PC-3 (cell line): ENCODE measurements at regions not wholly inside any gene's neighbourhood (a gene's known extent, or its start where the extent isn't known, plus 50 kb on each side); places are given as distances from the start of the nearest gene placed in this dataset.

Source experiments
- ATAC-seq: fragments of 200-7000 bp; cut with Tn5 transposase; 2 replicates; pipeline ENCODE4 v1.9.1; 2020; ENCODE audit warnings: mild to moderate bottlenecking, moderate library complexity
- BruUV-seq: library from RNA; stranded (reverse); fragments of 400-500 nt; replicated peaks from 2 replicates; lab custom pipeline; 2021; lab: Mats Ljungman, UMichigan
- CTCF ChIA-PET: fragments of 300-600 bp; sonication (Branson Sonifier 250); formaldehyde crosslinking; loops from one replicate; lab custom pipeline; 2022; ENCODE audit warnings: antibody characterized with exemption; lab: Charles Lee
- POLR2A ChIA-PET: fragments of 300-600 bp; sonication (Branson Sonifier 250); formaldehyde crosslinking; loops from one replicate; lab custom pipeline; 2022; ENCODE audit warnings: antibody characterized with exemption; ENCODE audit not compliant: unreplicated experiment; lab: Charles Lee
- DNase-seq: peaks from one replicate; pipeline ENCODE4 v3.0.0-alpha.2; 2015
- H2AFZ ChIP-seq: fragments of 300-600 bp; sonication (generic); 2 replicates; pipeline ENCODE4 v1.6.0; 2016; ENCODE audit warnings: antibody characterized with exemption, low read length
- H3F3A ChIP-seq: fragments of 300-600 bp; sonication (generic); one replicate; pipeline ENCODE4 v1.6.0; 2017; ENCODE audit warnings: antibody characterized with exemption, low read length, control low read depth, mild to moderate bottlenecking; ENCODE audit not compliant: unreplicated experiment
- H3K27ac ChIP-seq: fragments of 300-600 bp; sonication (generic); 2 replicates; pipeline ENCODE4 v1.5.1; 2016; ENCODE audit warnings: mild to moderate bottlenecking, low read length
- H3K27me3 ChIP-seq: fragments of 300-600 bp; sonication (generic); 2 replicates; pipeline ENCODE4 v1.6.1; 2016; ENCODE audit warnings: low read length, mixed read lengths
- H3K36me3 ChIP-seq: fragments of 300-600 bp; sonication (generic); 2 replicates; pipeline ENCODE4 v1.6.1; 2016; ENCODE audit warnings: low read depth, mixed run types, low read length, mixed read lengths
- H3K4me1 ChIP-seq: fragments of 300-600 bp; sonication (generic); 2 replicates; pipeline ENCODE4 v1.5.1; 2016; ENCODE audit warnings: low read length; ENCODE audit not compliant: insufficient read depth
- H3K4me2 ChIP-seq: fragments of 300-600 bp; sonication (generic); 2 replicates; pipeline ENCODE4 v1.6.0; 2016; ENCODE audit warnings: low read length
- H3K4me3 ChIP-seq: fragments of 300-600 bp; sonication (generic); 2 replicates; pipeline ENCODE4 v1.5.1; 2016; ENCODE audit warnings: mild to moderate bottlenecking, low read length, mixed read lengths
- H3K79me2 ChIP-seq: fragments of 300-600 bp; sonication (generic); 2 replicates; pipeline ENCODE4 v1.6.1; 2017; ENCODE audit warnings: low read length, mixed read lengths
- H3K9ac ChIP-seq: fragments of 300-600 bp; sonication (generic); 2 replicates; pipeline ENCODE4 v1.6.0; 2016; ENCODE audit warnings: mild to moderate bottlenecking, low read length
- H3K9me2 ChIP-seq: fragments of 300-600 bp; sonication (generic); replicated peaks from 2 replicates; pipeline ENCODE4 v1.6.1; 2016; ENCODE audit warnings: mixed run types, low read length, mixed read lengths
- H3K9me3 ChIP-seq: fragments of 300-600 bp; sonication (generic); 2 replicates; pipeline ENCODE4 v1.6.1; 2016; ENCODE audit warnings: low read length, mixed read lengths
- H4K20me1 ChIP-seq: fragments of 300-600 bp; sonication (generic); 2 replicates; pipeline ENCODE4 v1.6.1; 2016; ENCODE audit warnings: low read length, mixed read lengths
- EZH2 ChIP-seq: fragments of 300-600 bp; sonication (generic); IDR thresholded peaks from one replicate; pipeline ENCODE4 v1.6.1; 2017; ENCODE audit warnings: antibody characterized with exemption, mild to moderate bottlenecking, low read length; ENCODE audit not compliant: unreplicated experiment
- EZH2phosphoT487 ChIP-seq: fragments of 300-600 bp; sonication (generic); IDR thresholded peaks from 2 replicates; pipeline ENCODE4 v1.6.1; 2018; ENCODE audit warnings: mild to moderate bottlenecking, antibody characterized with exemption, low read length, borderline replicate concordance
- intact Hi-C: fragments of 100-400 bp; cut with micrococcal nuclease; formaldehyde crosslinking; loops from 2 replicates; pipeline ENCODE4 v1.9.0; 2023
- TF ChIP-seq, protein P1 (sequence below): fragments of 300-600 bp; sonication (generic); conservative IDR thresholded peaks from 2 replicates; pipeline ENCODE4 v1.5.1; 2017; ENCODE audit warnings: antibody characterized with exemption, low read depth, mild to moderate bottlenecking, low read length

DNA sequence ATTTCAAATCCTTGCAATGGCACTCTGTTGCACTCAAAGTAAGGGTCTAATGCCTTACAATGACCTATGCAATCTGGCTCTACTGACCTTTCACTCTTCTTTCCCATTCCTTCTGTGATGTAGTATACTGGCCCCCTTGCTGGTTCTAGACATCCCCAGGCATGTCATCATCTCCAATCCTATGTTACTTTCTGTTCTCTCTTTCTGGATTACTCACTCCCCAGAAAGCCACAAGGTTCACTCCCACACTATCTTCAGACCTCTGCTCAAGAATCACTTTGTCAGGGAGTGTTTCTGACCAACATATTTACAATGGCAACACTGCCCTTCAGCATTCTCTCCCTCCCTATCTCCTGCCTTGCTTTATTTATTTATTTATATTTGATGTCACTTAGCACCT lies 802.2 kb upstream of the WWC1 start:
- Histone ChIP-seq H3K4me3 (no peak overlapping the region), H3K27me3 (peaks cover 26% of the 10 kb centered on the region), H3K4me1 (no peaks in the 10 kb centered on the region; the same call in 1 of the 2 replicates), H3K79me2 (no peaks in the 10 kb centered on the region), H3F3A (no peaks in the 10 kb centered on the region), H2AFZ (no peak overlapping the region), H3K36me3 (no peaks in the 10 kb centered on the region), H3K9me2 (no peaks in the 10 kb centered on the region), H4K20me1 (no peaks in the 10 kb centered on the region), H3K4me2 (no peak overlapping the region), H3K9ac (no peak overlapping the region), H3K27ac (no peak overlapping the region), H3K9me3 (no peaks in the 10 kb centered on the region)
- no peak for ATAC-seq
- DNase-seq: no peak
- intact Hi-C loops: no loop called here
- ChIA-PET CTCF (no interaction called here), POLR2A (no interaction called here)
- TF ChIP-seq, protein P1, sequence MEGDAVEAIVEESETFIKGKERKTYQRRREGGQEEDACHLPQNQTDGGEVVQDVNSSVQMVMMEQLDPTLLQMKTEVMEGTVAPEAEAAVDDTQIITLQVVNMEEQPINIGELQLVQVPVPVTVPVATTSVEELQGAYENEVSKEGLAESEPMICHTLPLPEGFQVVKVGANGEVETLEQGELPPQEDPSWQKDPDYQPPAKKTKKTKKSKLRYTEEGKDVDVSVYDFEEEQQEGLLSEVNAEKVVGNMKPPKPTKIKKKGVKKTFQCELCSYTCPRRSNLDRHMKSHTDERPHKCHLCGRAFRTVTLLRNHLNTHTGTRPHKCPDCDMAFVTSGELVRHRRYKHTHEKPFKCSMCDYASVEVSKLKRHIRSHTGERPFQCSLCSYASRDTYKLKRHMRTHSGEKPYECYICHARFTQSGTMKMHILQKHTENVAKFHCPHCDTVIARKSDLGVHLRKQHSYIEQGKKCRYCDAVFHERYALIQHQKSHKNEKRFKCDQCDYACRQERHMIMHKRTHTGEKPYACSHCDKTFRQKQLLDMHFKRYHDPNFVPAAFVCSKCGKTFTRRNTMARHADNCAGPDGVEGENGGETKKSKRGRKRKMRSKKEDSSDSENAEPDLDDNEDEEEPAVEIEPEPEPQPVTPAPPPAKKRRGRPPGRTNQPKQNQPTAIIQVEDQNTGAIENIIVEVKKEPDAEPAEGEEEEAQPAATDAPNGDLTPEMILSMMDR: no peak
- no peak for TF ChIP-seq EZH2
- TF ChIP-seq EZH2phosphoT487: no peak
- BruUV-seq: no TSS peak

DNA sequence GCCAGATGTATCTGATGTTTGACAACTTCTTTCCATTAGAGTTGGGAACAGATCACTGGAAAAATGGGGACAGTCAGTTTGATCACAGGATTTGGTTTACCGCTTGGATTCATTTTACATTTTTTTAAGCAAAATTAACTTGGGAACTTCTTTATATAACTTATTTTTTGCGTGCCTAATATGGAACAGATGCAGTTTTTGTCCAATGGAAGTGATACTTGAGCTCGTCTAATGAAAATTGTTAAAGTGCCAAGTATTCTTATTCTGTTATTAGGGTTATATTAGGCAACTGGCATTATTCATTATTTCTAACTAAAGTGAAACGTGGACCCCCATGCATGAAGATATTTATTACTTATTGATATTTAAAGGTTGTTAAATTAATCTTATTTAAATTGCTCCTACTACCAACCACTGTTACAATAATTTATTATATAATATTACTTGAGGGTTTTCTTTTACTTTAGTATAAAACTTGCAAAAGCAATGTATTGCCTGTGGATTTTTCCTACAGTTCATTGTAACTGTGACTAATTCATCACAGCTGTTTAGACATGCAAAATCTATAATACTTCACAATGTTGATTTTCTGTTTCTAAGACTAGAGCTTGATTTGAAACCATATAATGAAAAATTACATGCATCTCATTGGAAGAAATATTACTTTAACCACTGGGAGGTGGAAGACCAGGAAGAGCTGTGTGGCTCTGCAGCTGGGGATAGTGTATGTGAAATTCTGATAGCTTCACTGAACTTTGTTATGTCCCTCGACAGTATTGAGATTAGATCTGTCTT lies 787.3 kb upstream of the WWC1 start:
- ATAC-seq: no peak
- TF ChIP-seq, protein P1: no peak
- TF ChIP-seq EZH2phosphoT487 (no peak), EZH2 (no peak)
- no peaks in the 10 kb centered on the region for H3K4me1 ChIP-seq
- H3K4me2 ChIP-seq: no peak overlapping the region
- no peaks in the 10 kb centered on the region for H3K9me2 ChIP-seq
- H3K9me3 ChIP-seq: no peaks in the 10 kb centered on the region
- H3F3A ChIP-seq: no peaks in the 10 kb centered on the region
- ChIA-PET CTCF (no interaction called here), POLR2A (no interaction called here)
- H3K79me2 ChIP-seq: no peaks in the 10 kb centered on the region
- H3K27me3 ChIP-seq: peaks cover 13% of the 10 kb centered on the region; the same call in 1 of the 2 replicates
- H3K4me3 ChIP-seq: no peak overlapping the region
- intact Hi-C loops: no loop called here
- H3K27ac ChIP-seq: no peak overlapping the region
- no peak overlapping the region for H2AFZ ChIP-seq
- H4K20me1 ChIP-seq: no peaks in the 10 kb centered on the region
- BruUV-seq: no TSS peak
- no peak for DNase-seq
- no peaks in the 10 kb centered on the region for H3K36me3 ChIP-seq
- no peak overlapping the region for H3K9ac ChIP-seq

DNA sequence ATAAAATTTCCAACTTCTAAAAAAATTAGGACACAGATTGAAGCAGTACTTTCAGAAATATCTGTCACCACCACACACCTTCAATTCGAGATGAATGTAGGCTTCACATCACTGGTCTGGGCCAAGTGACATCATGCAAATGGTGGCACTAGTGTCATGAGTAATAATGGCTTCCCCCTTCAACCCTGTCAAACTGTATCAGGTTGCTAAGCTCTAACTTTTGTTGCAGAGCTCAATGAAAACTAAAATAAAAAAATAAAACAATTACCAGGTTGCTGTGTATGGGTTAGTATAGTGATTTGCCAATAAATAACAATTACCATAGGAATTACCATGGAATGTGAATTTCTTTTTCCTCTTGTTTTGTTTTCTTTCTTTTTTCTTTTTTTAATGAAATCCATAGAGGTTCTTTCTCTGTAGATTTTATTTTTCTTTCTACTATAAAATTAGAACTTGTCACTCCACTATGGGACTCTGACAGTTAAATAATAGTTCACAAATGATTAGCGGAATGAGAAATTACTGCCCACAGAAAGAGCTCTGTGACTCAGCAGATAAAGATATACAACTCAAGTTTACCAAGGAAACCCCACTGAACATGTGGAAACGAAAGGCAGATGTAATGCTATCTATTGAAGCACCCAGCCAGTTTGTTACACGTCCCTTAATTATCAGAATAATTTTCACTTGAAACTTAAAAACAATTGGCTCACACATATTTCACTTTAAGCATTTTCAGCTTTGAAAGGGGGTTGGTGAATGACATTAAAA lies 783.8 kb upstream of the WWC1 start:
- intact Hi-C loops: no loop called here
- Histone ChIP-seq H3K4me2 (no peak overlapping the region), H3K9me2 (no peaks in the 10 kb centered on the region), H4K20me1 (no peaks in the 10 kb centered on the region), H2AFZ (no peak overlapping the region), H3K4me3 (no peak overlapping the region), H3K9ac (no peak overlapping the region), H3K9me3 (no peaks in the 10 kb centered on the region), H3F3A (no peaks in the 10 kb centered on the region), H3K27me3 (peaks cover 21% of the 10 kb centered on the region), H3K79me2 (no peaks in the 10 kb centered on the region), H3K36me3 (no peaks in the 10 kb centered on the region), H3K27ac (no peak overlapping the region), H3K4me1 (no peaks in the 10 kb centered on the region)
- ATAC-seq (no peak), DNase-seq (no peak)
- POLR2A ChIA-PET: no interaction called here
- CTCF ChIA-PET: no interaction called here
- no TSS peak for BruUV-seq
- no peak for TF ChIP-seq EZH2phosphoT487
- TF ChIP-seq, protein P1: no peak
- no peak for TF ChIP-seq EZH2
